NOMO-1 treated with dmso at 0.1 percent for 144 hours (cell line): ENCODE measurements at regions not wholly inside any gene's neighbourhood (a gene's known extent, or its start where the extent isn't known, plus 50 kb on each side); places are given as distances from the start of the nearest gene placed in this dataset.

Experiments
- DNase-seq: peaks from one replicate; lab custom pipeline; 2025; ENCODE audit not compliant: unreplicated experiment; lab: John Stamatoyannopoulos, UW

- DNase-seq, result no peak
Observed at GRCh38 chr17:15894258-15894657, 50.7 kb upstream of the ADORA2B start.

- DNase-seq, result no peak
Observed at GRCh38 chr17:15894913-15895658, 49.8 kb upstream of the ADORA2B start.
